ENCODE measurements at regions not wholly inside any gene's neighbourhood (a gene's known extent, or its start where the extent isn't known, plus 50 kb on each side); places are given as distances from the start of the nearest gene placed in this dataset.

- TF ChIP-seq, protein P1, sequence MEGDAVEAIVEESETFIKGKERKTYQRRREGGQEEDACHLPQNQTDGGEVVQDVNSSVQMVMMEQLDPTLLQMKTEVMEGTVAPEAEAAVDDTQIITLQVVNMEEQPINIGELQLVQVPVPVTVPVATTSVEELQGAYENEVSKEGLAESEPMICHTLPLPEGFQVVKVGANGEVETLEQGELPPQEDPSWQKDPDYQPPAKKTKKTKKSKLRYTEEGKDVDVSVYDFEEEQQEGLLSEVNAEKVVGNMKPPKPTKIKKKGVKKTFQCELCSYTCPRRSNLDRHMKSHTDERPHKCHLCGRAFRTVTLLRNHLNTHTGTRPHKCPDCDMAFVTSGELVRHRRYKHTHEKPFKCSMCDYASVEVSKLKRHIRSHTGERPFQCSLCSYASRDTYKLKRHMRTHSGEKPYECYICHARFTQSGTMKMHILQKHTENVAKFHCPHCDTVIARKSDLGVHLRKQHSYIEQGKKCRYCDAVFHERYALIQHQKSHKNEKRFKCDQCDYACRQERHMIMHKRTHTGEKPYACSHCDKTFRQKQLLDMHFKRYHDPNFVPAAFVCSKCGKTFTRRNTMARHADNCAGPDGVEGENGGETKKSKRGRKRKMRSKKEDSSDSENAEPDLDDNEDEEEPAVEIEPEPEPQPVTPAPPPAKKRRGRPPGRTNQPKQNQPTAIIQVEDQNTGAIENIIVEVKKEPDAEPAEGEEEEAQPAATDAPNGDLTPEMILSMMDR (optimal IDR thresholded peaks at IDR 0.05 in 1 of 3, IDR thresholded peaks at IDR 0.05 in 1 of 3, conservative IDR thresholded peaks at IDR 0.05 in 1 of 3; ENCODE audit: extremely low read depth in 1 of 3, insufficient read depth in 2 of 3, low read length in 3 of 3), result no peak
- no peak for TF ChIP-seq EZH2 (IDR thresholded peaks at IDR 0.05; ENCODE audit: low read length)
- Histone ChIP-seq H3K27ac (ENCODE audit: control insufficient read depth, insufficient read depth, low read length) (no peak overlapping the region), H3K79me2 (ENCODE audit: control insufficient read depth, insufficient read depth, low read length) (no peaks in the 10 kb centered on the region), H3K4me1 (ENCODE audit: control insufficient read depth, extremely low read depth, insufficient read depth, low read length) (peaks cover 7% of the 10 kb centered on the region), H3K36me3 (ENCODE audit: control insufficient read depth in 2 of 2, extremely low read depth in 1 of 2, insufficient read depth in 2 of 2, low read length in 2 of 2) (no peaks in the 10 kb centered on the region), H3K9ac (ENCODE audit: control insufficient read depth, extremely low read depth, insufficient read depth, low read length) (no peak overlapping the region), H2AFZ (ENCODE audit: control insufficient read depth, low read length) (peak overlapping the region; percentile 35), H3K4me3 (ENCODE audit: control insufficient read depth in 2 of 3, extremely low read depth in 1 of 3, insufficient read depth in 2 of 3, low read depth in 1 of 3, low read length in 3 of 3) (no peak overlapping the region), H3K27me3 (ENCODE audit: control insufficient read depth, extremely low read depth, insufficient read depth, low read length) (no peaks in the 10 kb centered on the region), H4K20me1 (ENCODE audit: control insufficient read depth, extremely low read depth, insufficient read depth, low read length) (no peaks in the 10 kb centered on the region), H3K4me2 (ENCODE audit: control insufficient read depth, extremely low read depth, insufficient read depth, low read depth, low read length) (no peak overlapping the region), H3K9me1 (ENCODE audit: control insufficient read depth, extremely low read depth, insufficient read depth, low read length) (no peaks in the 10 kb centered on the region), H3K9me3 (ENCODE audit: control insufficient read depth, low read depth, low read length) (no peaks in the 10 kb centered on the region)
- no peak for DNase-seq (ENCODE audit: low read depth, low spot score)
- no peak for FAIRE-seq
- dilution Hi-C loops (cut with MboI; ENCODE audit: extremely low pct_ligation_motif_present, low sequenced_read_pairs), result no loop called here
Observed at GRCh38 chr5:18789218-18789998, 1155.1 kb downstream of the TAF11L14 start.

GRCh38 chr5:18792145-18792544 is 1157.9 kb downstream of the TAF11L14 start:
- no peaks in the 10 kb centered on the region for H3K27me3 ChIP-seq (ENCODE audit: control insufficient read depth, extremely low read depth, insufficient read depth, low read length)
- DNase-seq (ENCODE audit: low read depth, low spot score), result peak; percentile 96

More at GRCh38 chr5:18792145-18792544, 1157.9 kb downstream of the TAF11L14 start:
- Histone ChIP-seq H4K20me1 (ENCODE audit: control insufficient read depth, extremely low read depth, insufficient read depth, low read length) (no peaks in the 10 kb centered on the region), H3K4me2 (ENCODE audit: control insufficient read depth, extremely low read depth, insufficient read depth, low read depth, low read length) (no peak overlapping the region), H3K4me3 (ENCODE audit: control insufficient read depth in 2 of 3, extremely low read depth in 1 of 3, insufficient read depth in 2 of 3, low read depth in 1 of 3, low read length in 3 of 3) (no peak overlapping the region), H2AFZ (ENCODE audit: control insufficient read depth, low read length) (peak overlapping the region; percentile 35), H3K4me1 (ENCODE audit: control insufficient read depth, extremely low read depth, insufficient read depth, low read length) (peaks cover 7% of the 10 kb centered on the region), H3K27ac (ENCODE audit: control insufficient read depth, insufficient read depth, low read length) (peak overlapping the region; percentile 62), H3K9me3 (ENCODE audit: control insufficient read depth, low read depth, low read length) (no peaks in the 10 kb centered on the region), H3K9me1 (ENCODE audit: control insufficient read depth, extremely low read depth, insufficient read depth, low read length) (no peaks in the 10 kb centered on the region), H3K36me3 (ENCODE audit: control insufficient read depth in 2 of 2, extremely low read depth in 1 of 2, insufficient read depth in 2 of 2, low read length in 2 of 2) (no peaks in the 10 kb centered on the region), H3K79me2 (ENCODE audit: control insufficient read depth, insufficient read depth, low read length) (no peaks in the 10 kb centered on the region), H3K9ac (ENCODE audit: control insufficient read depth, extremely low read depth, insufficient read depth, low read length) (no peak overlapping the region)
- dilution Hi-C loops (cut with MboI; ENCODE audit: extremely low pct_ligation_motif_present, low sequenced_read_pairs), result no loop called here
- FAIRE-seq, result peak; percentile 100
- TF ChIP-seq EZH2 (IDR thresholded peaks at IDR 0.05; ENCODE audit: low read length), result no peak
- TF ChIP-seq, protein P1 (optimal IDR thresholded peaks at IDR 0.05 in 1 of 3, IDR thresholded peaks at IDR 0.05 in 1 of 3, conservative IDR thresholded peaks at IDR 0.05 in 1 of 3; ENCODE audit: extremely low read depth in 1 of 3, insufficient read depth in 2 of 3, low read length in 3 of 3), result no peak
